PC-3 (cell line): ENCODE measurements at regions not wholly inside any gene's neighbourhood (a gene's known extent, or its start where the extent isn't known, plus 50 kb on each side); places are given as distances from the start of the nearest gene placed in this dataset.
"Not testable (repeated sequence)": the region's sequence is repeated elsewhere in the genome, so short reads cannot be mapped to it uniquely, and the experiment has no call there.

Experiments
- CTCF ChIP-seq: fragments of 300-600 bp; sonication (generic); conservative IDR thresholded peaks from 2 replicates; pipeline ENCODE4 v1.5.1; 2017; ENCODE audit warnings: antibody characterized with exemption, low read depth, mild to moderate bottlenecking, low read length
- EZH2 ChIP-seq: fragments of 300-600 bp; sonication (generic); IDR thresholded peaks from one replicate; pipeline ENCODE4 v1.6.1; 2017; ENCODE audit warnings: antibody characterized with exemption, mild to moderate bottlenecking, low read length; ENCODE audit not compliant: unreplicated experiment

GRCh38 chr5:118282480-118283038, 705.8 kb downstream of the DTWD2 start:
- TF ChIP-seq EZH2, CTCF: not testable (repeated sequence)
